ENCODE measurements at regions not wholly inside any gene's neighbourhood (a gene's known extent, or its start where the extent isn't known, plus 50 kb on each side); places are given as distances from the start of the nearest gene placed in this dataset.
"Not testable (repeated sequence)": the region's sequence is repeated elsewhere in the genome, so short reads cannot be mapped to it uniquely, and the experiment has no call there.

- no peak for DNase-seq
These were observed 74.1 kb upstream of the CCL21 start for GRCh38 chr9:34783951-34784487.

DNA sequence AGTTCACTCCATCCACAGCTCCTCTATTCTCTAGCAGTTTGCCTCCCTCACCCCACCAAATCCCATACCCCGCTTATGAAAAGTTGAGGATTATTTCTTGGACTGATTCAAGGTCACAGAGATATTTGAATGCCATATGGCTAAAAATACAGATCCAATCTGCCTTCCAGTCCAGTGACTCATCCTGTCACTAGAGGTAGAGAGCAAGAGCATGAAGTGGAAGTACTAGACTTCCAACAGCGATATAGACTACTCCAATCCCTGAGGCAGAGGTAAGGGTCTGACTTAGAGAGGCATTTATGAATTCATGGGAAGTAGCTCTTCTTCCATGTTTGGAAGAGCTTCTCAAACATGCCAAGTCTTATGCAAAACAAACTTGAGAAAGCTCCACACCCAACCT, 72.4 kb upstream of the CCL21 start:
- no peak for DNase-seq

DNA sequence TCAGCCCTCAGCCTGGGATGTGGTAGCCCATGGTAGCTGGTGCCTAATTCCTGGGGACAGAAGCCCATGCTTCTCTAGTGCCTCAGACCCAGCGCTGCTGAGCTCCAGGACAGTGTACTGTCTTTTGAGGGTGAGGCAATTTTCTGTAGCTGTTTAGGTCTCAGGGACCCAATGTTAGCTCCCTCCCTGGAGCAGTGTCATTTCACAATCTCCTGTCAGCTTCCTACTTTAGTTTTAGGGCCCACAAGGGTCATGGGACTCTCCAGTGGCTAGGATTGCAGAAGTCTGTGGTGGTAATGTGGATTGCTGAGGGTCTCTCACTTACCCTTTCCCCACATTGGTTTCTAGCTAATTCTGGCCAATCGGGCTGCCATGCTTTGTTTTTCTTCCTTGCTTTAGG, 67.7 kb upstream of the CCL21 start:
- DNase-seq: no peak

- no peak for DNase-seq
These were observed 64.0 kb upstream of the CCL21 start for GRCh38 chr9:34773955-34774354.

DNA sequence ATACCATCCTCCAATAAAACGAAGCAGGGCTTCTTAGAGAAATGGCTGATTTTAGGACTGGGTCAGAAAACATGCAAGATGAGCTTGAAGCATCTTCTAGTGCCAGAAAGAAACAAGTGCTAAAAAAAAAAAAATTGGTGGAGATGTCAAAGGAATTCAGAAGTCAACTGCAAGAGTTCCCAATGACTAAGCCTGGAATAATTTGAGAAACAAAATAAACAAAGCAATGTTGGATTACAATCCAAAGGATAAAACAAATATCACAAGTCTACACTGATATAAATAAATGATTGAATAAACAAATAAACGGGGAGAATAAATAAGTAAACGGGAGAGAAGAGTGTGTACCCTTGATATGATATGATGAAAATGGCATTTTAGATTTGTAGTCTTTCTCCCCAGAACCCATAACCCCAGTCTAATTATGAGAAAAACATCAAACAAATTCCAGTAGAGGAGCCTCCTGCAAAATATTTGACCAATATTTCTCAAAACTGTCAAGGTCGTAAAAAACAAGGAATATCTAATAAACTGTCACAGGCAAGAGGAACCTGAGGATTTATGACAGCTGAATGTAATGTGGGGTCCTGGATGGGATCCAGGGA, 63.5 kb upstream of the CCL21 start:
- no peak for DNase-seq

DNA sequence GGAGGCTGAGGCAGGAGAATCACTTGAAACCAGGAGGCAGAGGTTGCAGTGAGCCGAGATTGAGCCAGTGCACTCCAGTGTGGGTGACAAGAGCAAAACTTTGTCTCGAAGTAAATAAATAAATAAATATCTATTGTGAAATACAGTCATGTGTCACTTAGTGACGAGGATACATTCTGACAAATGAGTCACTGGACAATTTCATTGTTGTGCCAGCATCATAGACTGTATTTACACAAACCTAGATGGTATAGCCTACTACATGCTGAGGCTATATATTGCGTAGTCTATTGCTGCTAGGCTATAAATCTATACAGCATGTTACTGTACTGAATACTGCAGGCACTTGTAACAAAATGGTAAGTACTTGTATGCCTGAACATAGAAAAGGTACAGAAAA, 61.1 kb upstream of the CCL21 start:
- no peak for DNase-seq

- DNase-seq: not testable (repeated sequence)
These were observed 57.2 kb upstream of the CCL21 start for GRCh38 chr9:34767087-34767486.

DNA sequence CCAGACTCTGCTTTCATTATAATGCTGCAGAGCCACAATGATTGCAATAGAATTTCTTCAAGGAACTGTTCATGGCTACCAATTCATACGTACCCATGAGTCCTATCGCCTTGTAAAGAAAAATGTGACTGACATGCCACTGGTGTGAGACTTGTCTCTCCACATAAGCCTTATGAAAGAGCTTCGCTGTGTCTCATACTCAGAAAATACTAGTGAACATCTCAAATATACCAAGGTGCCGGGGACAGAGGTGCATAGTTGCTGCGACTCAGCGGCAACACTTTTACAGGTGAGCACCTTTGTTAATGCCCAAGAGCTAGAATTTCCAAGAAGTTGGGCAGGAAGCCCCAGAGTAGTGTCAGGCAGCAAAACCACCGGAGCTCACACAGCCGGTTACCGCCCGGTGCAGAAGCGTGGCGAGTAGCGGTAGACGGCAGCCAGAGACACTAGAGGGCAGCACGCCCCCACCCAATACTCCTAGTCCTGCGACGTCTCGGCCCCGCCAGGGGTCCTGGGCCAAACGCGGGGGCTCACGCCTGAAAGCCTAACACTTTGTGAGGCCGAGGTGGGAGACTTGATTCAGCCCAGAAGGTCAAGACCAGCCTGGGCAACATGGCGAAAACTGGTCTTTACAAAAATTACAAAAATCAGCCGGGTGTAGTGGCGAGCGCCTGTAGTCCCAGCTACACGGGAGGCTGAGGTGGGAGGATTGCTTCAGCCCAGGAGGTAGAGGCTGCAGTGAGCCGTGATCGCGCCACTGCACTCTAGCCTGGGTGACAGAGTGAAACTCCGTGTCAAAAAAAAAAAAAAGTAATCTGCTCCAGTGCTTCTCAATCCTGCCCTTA, 50.5 kb upstream of the CCL21 start:
- peak; percentile 56 to 70 for DNase-seq

Data from stimulated activated CD4-positive, alpha-beta T cell treated with anti-CD3 and anti-CD28 coated beads, Interleukin-2, amount 100 ng/mL, for 24 hours (primary cell).